Endodermal cell (in vitro differentiated cells): ENCODE measurements at regions not wholly inside any gene's neighbourhood (a gene's known extent, or its start where the extent isn't known, plus 50 kb on each side); places are given as distances from the start of the nearest gene placed in this dataset.
A peak's percentile ranks its signal among the peaks of the same experiment; 100 is the strongest.

Experiments used
- DNase-seq: peaks from one replicate; pipeline ENCODE4 v3.0.0-alpha.2; 2017
- H3K27ac ChIP-seq: 2 replicates; pipeline ENCODE4 v1.5.1; 2013; ENCODE audit warnings: mild to moderate bottlenecking, low read depth, low read length, moderate library complexity
- H3K27me3 ChIP-seq: 2 replicates; pipeline ENCODE4 v1.6.1; 2013; ENCODE audit warnings: mild to moderate bottlenecking, low read length, moderate library complexity; ENCODE audit not compliant: insufficient read depth, control insufficient read depth, poor library complexity, severe bottlenecking
- H3K36me3 ChIP-seq: 2 replicates; pipeline ENCODE4 v1.7.0; 2013; ENCODE audit warnings: mild to moderate bottlenecking, low read length, moderate library complexity; ENCODE audit not compliant: control insufficient read depth, insufficient read depth
- H3K4me1 ChIP-seq: one replicate; pipeline ENCODE4 v1.7.0; 2013; ENCODE audit warnings: low read length; ENCODE audit not compliant: control insufficient read depth, insufficient read depth
- H3K4me3 ChIP-seq: 2 replicates; pipeline ENCODE4 v1.5.1; 2013; ENCODE audit warnings: mild to moderate bottlenecking, low read length, moderate library complexity
- H3K9ac ChIP-seq: 2 replicates; pipeline ENCODE4 v1.6.1; 2013; ENCODE audit warnings: mild to moderate bottlenecking, low read length, moderate library complexity; ENCODE audit not compliant: poor library complexity, severe bottlenecking; ENCODE audit errors: extremely low read depth
- H3K9me3 ChIP-seq: 2 replicates; pipeline ENCODE4 v1.6.1; 2013; ENCODE audit warnings: mild to moderate bottlenecking, low read length, moderate library complexity; ENCODE audit not compliant: control insufficient read depth
- H3K27ac Mint-ChIP-seq: 2 replicates; pipeline ENCODE4 v1.8.0; 2020; ENCODE audit warnings: mixed read lengths
- H3K27me3 Mint-ChIP-seq: 2 replicates; pipeline ENCODE4 v1.8.0; 2021; ENCODE audit warnings: mild to moderate bottlenecking, mixed read lengths; ENCODE audit not compliant: insufficient read depth
- H3K36me3 Mint-ChIP-seq: 2 replicates; pipeline ENCODE4 v1.8.0; 2020; ENCODE audit warnings: low read depth, mixed read lengths
- H3K4me1 Mint-ChIP-seq: 2 replicates; pipeline ENCODE4 v1.8.0; 2020; ENCODE audit warnings: mixed read lengths
- H3K4me3 Mint-ChIP-seq: 2 replicates; pipeline ENCODE4 v1.8.0; 2020; ENCODE audit warnings: mild to moderate bottlenecking, moderate library complexity, mixed read lengths
- H3K9me3 Mint-ChIP-seq: 2 replicates; pipeline ENCODE4 v1.8.0; 2020; ENCODE audit warnings: mild to moderate bottlenecking, mixed read lengths
- CTCF ChIP-seq: fragments of 200-600 bp; sonication (generic); conservative IDR thresholded peaks from 2 replicates; pipeline ENCODE4 v1.5.0; 2021; ENCODE audit warnings: antibody characterized with exemption, mild to moderate bottlenecking
- WGBS, 2 experiments: methylation state at CpG; one replicate each; pipeline versions ENCODE4 v1.1.5 to v1.1.7; 2013; ENCODE audit warnings: missing lambda C conversion rate in 2 of 2, mixed read lengths in 1 of 2; ENCODE audit not compliant: insufficient coverage in 1 of 2, insufficient read length in 1 of 2; 5-methylcytosine and 5-hydroxymethylcytosine counted together

DNA sequence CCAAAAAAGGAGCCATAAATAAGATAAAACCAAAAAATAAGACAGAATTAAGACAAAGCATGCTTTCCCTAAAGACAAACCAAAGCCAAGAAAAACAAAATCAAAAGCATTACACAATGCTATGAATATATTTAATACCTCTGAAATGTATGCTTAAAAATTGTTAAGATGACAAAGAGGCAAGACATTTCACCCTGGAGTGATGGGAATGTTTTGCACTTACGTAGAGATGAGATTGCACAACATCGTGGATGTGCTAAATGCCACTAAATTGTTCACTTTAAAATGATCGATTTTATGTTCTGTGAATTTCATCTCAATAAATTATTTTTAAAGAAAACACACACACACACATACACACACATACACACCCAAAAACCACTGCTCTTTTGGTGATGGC is 386.6 kb upstream of the KLHL29 start:
- Histone ChIP-seq H3K4me3 (no peak overlapping the region), H3K9me3 (no peaks in the 10 kb centered on the region), H3K27ac (no peak overlapping the region), H3K4me1 (peaks cover 9% of the 10 kb centered on the region), H3K36me3 (no peaks in the 10 kb centered on the region), H3K27me3 (no peaks in the 10 kb centered on the region), H3K9ac (no peak overlapping the region)
- no peaks in the 10 kb centered on the region for H3K9me3 Mint-ChIP-seq
- H3K27ac Mint-ChIP-seq: no peak overlapping the region
- peaks cover 32% of the 10 kb centered on the region for H3K4me1 Mint-ChIP-seq
- no peak overlapping the region for H3K4me3 Mint-ChIP-seq
- WGBS, 2 experiments: 94 to 100% methylated on average over 3 of the region's 3 CpGs
- H3K27me3 Mint-ChIP-seq: no peaks in the 10 kb centered on the region
- no peaks in the 10 kb centered on the region for H3K36me3 Mint-ChIP-seq
- DNase-seq: no peak
- no peak for TF ChIP-seq CTCF

DNA sequence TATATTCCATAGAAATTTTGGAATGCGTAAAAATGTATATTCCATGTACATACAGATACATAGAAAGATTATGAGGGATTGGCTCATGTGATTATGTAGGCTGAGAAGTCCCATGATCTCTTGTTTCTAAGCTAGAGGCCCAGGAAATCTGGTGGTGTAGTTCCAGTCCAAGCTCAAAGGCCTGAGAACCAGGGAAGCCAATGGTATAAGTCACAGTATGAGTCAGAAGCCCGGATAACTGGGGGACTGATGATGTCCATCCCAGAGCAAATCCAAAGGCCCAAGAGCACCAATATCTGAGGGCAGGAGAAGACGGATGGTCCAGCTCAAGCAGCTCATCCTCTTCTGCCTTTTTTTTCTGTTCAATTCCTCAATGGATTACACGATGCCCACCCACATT is 385.0 kb upstream of the KLHL29 start:
- no peak for DNase-seq
- Histone ChIP-seq H3K9ac (no peak overlapping the region), H3K27me3 (no peaks in the 10 kb centered on the region), H3K36me3 (no peaks in the 10 kb centered on the region), H3K4me1 (peaks cover 5% of the 10 kb centered on the region), H3K9me3 (no peaks in the 10 kb centered on the region), H3K27ac (no peak overlapping the region), H3K4me3 (no peak overlapping the region)
- H3K4me1 Mint-ChIP-seq: peaks cover 27% of the 10 kb centered on the region
- H3K36me3 Mint-ChIP-seq: no peaks in the 10 kb centered on the region
- no peak overlapping the region for H3K27ac Mint-ChIP-seq
- TF ChIP-seq CTCF: no peak
- WGBS, 2 experiments: 79 to 95% methylated on average over 2 to 4 of the region's 4 CpGs
- H3K9me3 Mint-ChIP-seq: no peaks in the 10 kb centered on the region
- no peak overlapping the region for H3K4me3 Mint-ChIP-seq
- no peaks in the 10 kb centered on the region for H3K27me3 Mint-ChIP-seq

DNA sequence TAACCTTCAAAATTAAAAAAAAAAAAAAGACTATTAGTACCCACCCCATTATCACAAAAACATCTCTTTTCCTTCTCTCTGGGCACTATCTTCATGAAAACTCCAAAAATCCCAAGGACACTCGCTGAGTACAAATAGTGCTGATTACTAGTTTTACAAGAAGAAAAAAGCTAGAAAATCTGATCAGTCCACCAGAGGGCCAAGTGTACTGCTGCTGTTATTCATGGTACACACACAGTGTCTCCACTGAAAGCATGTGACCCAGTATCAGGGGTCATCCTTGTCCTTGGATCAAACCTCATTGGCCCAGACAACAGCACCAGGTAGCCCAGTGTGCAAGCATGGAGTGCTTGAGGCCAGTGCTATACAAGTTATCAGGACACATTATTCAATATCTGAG is 382.7 kb upstream of the KLHL29 start:
- Histone ChIP-seq H3K9me3 (no peaks in the 10 kb centered on the region), H3K9ac (no peak overlapping the region), H3K36me3 (no peaks in the 10 kb centered on the region), H3K27ac (no peak overlapping the region), H3K4me3 (no peak overlapping the region), H3K27me3 (no peaks in the 10 kb centered on the region), H3K4me1 (no peaks in the 10 kb centered on the region)
- Mint-ChIP-seq H3K4me3 (no peak overlapping the region), H3K9me3 (no peaks in the 10 kb centered on the region), H3K27me3 (peaks cover 5% of the 10 kb centered on the region), H3K4me1 (peaks cover 15% of the 10 kb centered on the region), H3K27ac (no peak overlapping the region), H3K36me3 (no peaks in the 10 kb centered on the region)
- TF ChIP-seq CTCF: peak; percentile 60
- no peak for DNase-seq
- WGBS, 2 experiments: 98% methylated on average over 1 of the region's 1 CpG; no CpG with 5 or more reads in 1 of the 2 experiments
